Panc1 (cell line): ENCODE measurements at regions not wholly inside any gene's neighbourhood (a gene's known extent, or its start where the extent isn't known, plus 50 kb on each side); places are given as distances from the start of the nearest gene placed in this dataset.

Experiments used
- ATAC-seq: fragments of 200-7000 bp; cut with Tn5 transposase; 2 replicates; pipeline ENCODE4 v1.9.1; 2020; ENCODE audit warnings: mild to moderate bottlenecking, moderate library complexity
- BruUV-seq: library from RNA; stranded (reverse); fragments of 400-500 nt; replicated peaks from 2 replicates; lab custom pipeline; 2021; lab: Mats Ljungman, UMichigan
- CTCF ChIA-PET: fragments of 300-600 bp; sonication (Branson Sonifier 250); formaldehyde crosslinking; loops from one replicate; lab custom pipeline; 2022; ENCODE audit warnings: antibody characterized with exemption; lab: Charles Lee
- POLR2A ChIA-PET: fragments of 300-600 bp; sonication (Branson Sonifier 250); formaldehyde crosslinking; loops from one replicate; lab custom pipeline; 2022; ENCODE audit warnings: antibody characterized with exemption; lab: Charles Lee
- DNase-seq: peaks from one replicate; pipeline ENCODE4 v3.0.0-alpha.2; 2010; ENCODE audit warnings: low read depth, low spot score
- H3K27ac ChIP-seq: 2 replicates; pipeline ENCODE4 v1.5.1; 2011; ENCODE audit warnings: mild to moderate bottlenecking, low read length, inconsistent platforms
- H3K27me3 ChIP-seq: fragments of 200-500 bp; sonication (Bioruptor generic); 2 replicates; pipeline ENCODE4 v1.6.0; 2014; ENCODE audit warnings: low read length, inconsistent platforms; ENCODE audit not compliant: control insufficient read depth, insufficient read depth
- H3K36me3 ChIP-seq: fragments of 200-500 bp; sonication (Bioruptor generic); 2 replicates; pipeline ENCODE4 v1.5.1; 2014; ENCODE audit warnings: inconsistent platforms, mild to moderate bottlenecking, low read length, moderate library complexity; ENCODE audit not compliant: control insufficient read depth, insufficient read depth
- H3K4me1 ChIP-seq: 2 replicates; pipeline ENCODE4 v1.5.1; 2011; ENCODE audit warnings: inconsistent platforms, mild to moderate bottlenecking, low read length, moderate library complexity; ENCODE audit not compliant: control insufficient read depth, insufficient read depth
- H3K4me3 ChIP-seq, 2 experiments: 2 replicates each; pipeline ENCODE4 v1.5.1; 2011 to 2012; ENCODE audit warnings: low read depth in 2 of 2, low read length in 2 of 2, mild to moderate bottlenecking in 2 of 2, inconsistent platforms in 1 of 2, moderate library complexity in 1 of 2
- H3K9me3 ChIP-seq: fragments of 200-500 bp; sonication (Bioruptor generic); 2 replicates; pipeline ENCODE4 v1.5.1; 2014; ENCODE audit warnings: low read depth, mild to moderate bottlenecking, inconsistent platforms, low read length, moderate library complexity; ENCODE audit not compliant: control insufficient read depth, insufficient read depth
- POLR2AphosphoS5 ChIP-seq: IDR thresholded peaks from 2 replicates; pipeline ENCODE4 v1.6.1; 2012; ENCODE audit warnings: mild to moderate bottlenecking, low read depth, low read length, moderate library complexity
- SIN3A ChIP-seq: IDR thresholded peaks from 2 replicates; pipeline ENCODE4 v1.6.1; 2012; ENCODE audit warnings: low read depth, mild to moderate bottlenecking, low read length, moderate library complexity, borderline replicate concordance; ENCODE audit not compliant: insufficient read depth
- TCF7L2 ChIP-seq: IDR thresholded peaks from 2 replicates; pipeline ENCODE4 v1.6.1; 2011; ENCODE audit warnings: mild to moderate bottlenecking, low read depth, low read length, inconsistent platforms
- in situ Hi-C: cut with HindIII; loops from 2 replicates; pipeline ENCODE4 v1.10.0; 2016; ENCODE audit warnings: low sequenced_read_pairs, low pct_unique_long_range_greater_than_20kb
- intact Hi-C: fragments of 100-400 bp; cut with micrococcal nuclease; formaldehyde crosslinking; loops from one replicate; pipeline ENCODE4 v1.10.0; 2022; ENCODE audit not compliant: unreplicated experiment
- TF ChIP-seq, protein P1 (sequence below): fragments of 450-650 bp; IDR thresholded peaks from 2 replicates; pipeline ENCODE4 v1.5.1; 2017; ENCODE audit warnings: mild to moderate bottlenecking
- TF ChIP-seq, protein P2 (sequence below), 2 experiments: IDR thresholded peaks; 2 replicates each; pipeline ENCODE4 v1.6.1; 2011 to 2012; ENCODE audit warnings: low read depth in 2 of 2, control low read depth in 1 of 2, low read length in 1 of 2, mild to moderate bottlenecking in 1 of 2, moderate library complexity in 1 of 2; ENCODE audit not compliant: insufficient read depth in 1 of 2

DNA sequence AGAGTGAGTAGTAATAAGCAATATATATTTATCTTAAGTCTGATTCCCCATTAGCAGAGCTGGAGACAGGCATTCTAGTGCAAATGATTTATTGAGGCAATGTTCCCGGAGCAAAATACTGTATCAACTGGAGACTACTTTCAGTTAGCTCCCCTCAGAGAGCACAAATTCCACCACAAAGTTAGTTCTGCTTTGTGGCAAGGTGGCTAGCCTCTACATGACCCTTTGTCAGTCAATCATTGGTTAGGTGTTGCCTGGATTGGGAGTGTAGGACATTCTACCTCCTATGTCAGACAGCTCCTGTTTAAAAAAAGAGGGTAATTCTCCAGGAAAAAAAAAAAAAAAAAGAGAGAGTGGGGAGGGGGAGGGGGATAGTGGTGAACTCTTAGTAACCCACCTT is 402.2 kb downstream of the NR4A2 start:
- BruUV-seq = no TSS peak
- intact Hi-C loops (no loop called here), in situ Hi-C loops (no loop called here)
- H3K4me3 ChIP-seq = no peak overlapping the region
- H3K9me3 ChIP-seq = peaks cover 5% of the 10 kb centered on the region; the same call in 1 of the 2 replicates
- H3K27me3 ChIP-seq = no peaks in the 10 kb centered on the region
- CTCF ChIA-PET = no interaction called here
- no peaks in the 10 kb centered on the region for H3K4me1 ChIP-seq
- TF ChIP-seq SIN3A = no peak
- no peak for TF ChIP-seq POLR2AphosphoS5
- no peak for TF ChIP-seq TCF7L2
- TF ChIP-seq, protein P1, sequence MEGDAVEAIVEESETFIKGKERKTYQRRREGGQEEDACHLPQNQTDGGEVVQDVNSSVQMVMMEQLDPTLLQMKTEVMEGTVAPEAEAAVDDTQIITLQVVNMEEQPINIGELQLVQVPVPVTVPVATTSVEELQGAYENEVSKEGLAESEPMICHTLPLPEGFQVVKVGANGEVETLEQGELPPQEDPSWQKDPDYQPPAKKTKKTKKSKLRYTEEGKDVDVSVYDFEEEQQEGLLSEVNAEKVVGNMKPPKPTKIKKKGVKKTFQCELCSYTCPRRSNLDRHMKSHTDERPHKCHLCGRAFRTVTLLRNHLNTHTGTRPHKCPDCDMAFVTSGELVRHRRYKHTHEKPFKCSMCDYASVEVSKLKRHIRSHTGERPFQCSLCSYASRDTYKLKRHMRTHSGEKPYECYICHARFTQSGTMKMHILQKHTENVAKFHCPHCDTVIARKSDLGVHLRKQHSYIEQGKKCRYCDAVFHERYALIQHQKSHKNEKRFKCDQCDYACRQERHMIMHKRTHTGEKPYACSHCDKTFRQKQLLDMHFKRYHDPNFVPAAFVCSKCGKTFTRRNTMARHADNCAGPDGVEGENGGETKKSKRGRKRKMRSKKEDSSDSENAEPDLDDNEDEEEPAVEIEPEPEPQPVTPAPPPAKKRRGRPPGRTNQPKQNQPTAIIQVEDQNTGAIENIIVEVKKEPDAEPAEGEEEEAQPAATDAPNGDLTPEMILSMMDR = no peak
- TF ChIP-seq, protein P2, sequence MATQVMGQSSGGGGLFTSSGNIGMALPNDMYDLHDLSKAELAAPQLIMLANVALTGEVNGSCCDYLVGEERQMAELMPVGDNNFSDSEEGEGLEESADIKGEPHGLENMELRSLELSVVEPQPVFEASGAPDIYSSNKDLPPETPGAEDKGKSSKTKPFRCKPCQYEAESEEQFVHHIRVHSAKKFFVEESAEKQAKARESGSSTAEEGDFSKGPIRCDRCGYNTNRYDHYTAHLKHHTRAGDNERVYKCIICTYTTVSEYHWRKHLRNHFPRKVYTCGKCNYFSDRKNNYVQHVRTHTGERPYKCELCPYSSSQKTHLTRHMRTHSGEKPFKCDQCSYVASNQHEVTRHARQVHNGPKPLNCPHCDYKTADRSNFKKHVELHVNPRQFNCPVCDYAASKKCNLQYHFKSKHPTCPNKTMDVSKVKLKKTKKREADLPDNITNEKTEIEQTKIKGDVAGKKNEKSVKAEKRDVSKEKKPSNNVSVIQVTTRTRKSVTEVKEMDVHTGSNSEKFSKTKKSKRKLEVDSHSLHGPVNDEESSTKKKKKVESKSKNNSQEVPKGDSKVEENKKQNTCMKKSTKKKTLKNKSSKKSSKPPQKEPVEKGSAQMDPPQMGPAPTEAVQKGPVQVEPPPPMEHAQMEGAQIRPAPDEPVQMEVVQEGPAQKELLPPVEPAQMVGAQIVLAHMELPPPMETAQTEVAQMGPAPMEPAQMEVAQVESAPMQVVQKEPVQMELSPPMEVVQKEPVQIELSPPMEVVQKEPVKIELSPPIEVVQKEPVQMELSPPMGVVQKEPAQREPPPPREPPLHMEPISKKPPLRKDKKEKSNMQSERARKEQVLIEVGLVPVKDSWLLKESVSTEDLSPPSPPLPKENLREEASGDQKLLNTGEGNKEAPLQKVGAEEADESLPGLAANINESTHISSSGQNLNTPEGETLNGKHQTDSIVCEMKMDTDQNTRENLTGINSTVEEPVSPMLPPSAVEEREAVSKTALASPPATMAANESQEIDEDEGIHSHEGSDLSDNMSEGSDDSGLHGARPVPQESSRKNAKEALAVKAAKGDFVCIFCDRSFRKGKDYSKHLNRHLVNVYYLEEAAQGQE (IDR thresholded peaks at IDR 0.05; ENCODE audit: insufficient read depth in 1 of 2, low read depth in 2 of 2, low read length in 1 of 2) = no peak
- no peaks in the 10 kb centered on the region for H3K36me3 ChIP-seq
- ATAC-seq (no peak), DNase-seq (no peak)
- no peak overlapping the region for H3K27ac ChIP-seq
- POLR2A ChIA-PET = no interaction called here

DNA sequence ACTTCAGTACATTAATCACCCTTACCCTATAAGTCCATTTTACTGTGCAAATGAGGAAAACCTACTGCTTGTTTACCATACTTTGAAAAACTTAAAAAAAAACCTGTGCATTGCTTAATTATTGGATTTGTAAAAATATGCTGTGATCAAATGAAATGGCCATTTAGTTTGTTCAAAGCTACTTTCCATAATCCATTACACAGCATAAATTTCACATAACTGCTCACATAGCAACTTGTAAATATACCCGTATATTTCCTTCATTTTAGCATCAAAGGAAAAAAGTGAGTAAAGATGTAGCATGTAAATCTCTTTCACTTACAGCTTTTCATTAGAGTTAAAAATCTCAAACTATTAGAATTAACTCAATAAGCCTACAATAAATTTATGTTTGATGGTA is 415.1 kb downstream of the NR4A2 start:
- POLR2A ChIA-PET = no interaction called here
- BruUV-seq = no TSS peak
- in situ Hi-C loops = no loop called here
- no peak overlapping the region for H3K4me3 ChIP-seq
- no peaks in the 10 kb centered on the region for H3K9me3 ChIP-seq
- intact Hi-C loops = no loop called here
- no peak for DNase-seq
- H3K36me3 ChIP-seq = no peaks in the 10 kb centered on the region
- no peak overlapping the region for H3K27ac ChIP-seq
- H3K27me3 ChIP-seq = no peaks in the 10 kb centered on the region
- TF ChIP-seq, protein P2 (IDR thresholded peaks at IDR 0.05; ENCODE audit: insufficient read depth in 1 of 2, low read depth in 2 of 2, low read length in 1 of 2) = no peak
- no peak for TF ChIP-seq POLR2AphosphoS5
- no peak for TF ChIP-seq SIN3A
- TF ChIP-seq TCF7L2 = no peak
- TF ChIP-seq, protein P1 = no peak
- H3K4me1 ChIP-seq = no peaks in the 10 kb centered on the region
- CTCF ChIA-PET = no interaction called here
- ATAC-seq = no peak
